22Rv1 (cell line): ENCODE measurements at regions not wholly inside any gene's neighbourhood (a gene's known extent, or its start where the extent isn't known, plus 50 kb on each side); places are given as distances from the start of the nearest gene placed in this dataset.

Experiments
- ZFX ChIP-seq: fragments of 450-650 bp; IDR thresholded peaks from 2 replicates; pipeline ENCODE4 v1.6.1; 2017; ENCODE audit warnings: antibody characterized with exemption, borderline replicate concordance
- TF ChIP-seq, protein P1 (sequence below): fragments of 450-650 bp; IDR thresholded peaks from 2 replicates; pipeline ENCODE4 v1.5.1; 2017; ENCODE audit warnings: mild to moderate bottlenecking

DNA sequence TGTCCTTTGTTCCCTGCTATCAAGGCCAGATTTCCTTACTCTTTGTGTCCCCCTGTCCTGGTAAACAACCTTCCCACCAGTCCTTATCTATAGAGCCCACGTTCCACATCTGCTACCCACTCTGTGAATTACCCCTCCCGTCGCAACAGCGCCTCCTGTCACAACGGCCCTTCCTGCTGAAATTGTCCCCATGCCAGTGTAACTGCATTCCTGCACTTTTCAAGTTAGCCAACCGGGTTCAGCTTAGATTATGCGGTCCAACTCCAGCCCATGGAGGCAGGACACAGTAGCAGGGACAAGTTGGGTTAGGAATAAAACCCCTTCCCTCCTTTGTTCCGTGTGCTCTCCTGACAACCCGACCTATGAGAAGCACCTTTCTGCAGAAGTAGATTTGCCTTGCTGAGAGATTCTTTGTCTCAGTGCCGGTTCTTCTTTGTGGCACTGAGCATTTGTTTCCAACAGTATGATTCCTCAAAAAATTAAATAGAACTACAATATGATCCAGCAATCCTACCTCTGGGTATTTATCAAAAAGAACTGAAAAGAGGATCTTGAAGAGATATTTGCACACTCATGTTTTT, 180.3 kb downstream of the PTBP2 start:
- TF ChIP-seq, protein P1, sequence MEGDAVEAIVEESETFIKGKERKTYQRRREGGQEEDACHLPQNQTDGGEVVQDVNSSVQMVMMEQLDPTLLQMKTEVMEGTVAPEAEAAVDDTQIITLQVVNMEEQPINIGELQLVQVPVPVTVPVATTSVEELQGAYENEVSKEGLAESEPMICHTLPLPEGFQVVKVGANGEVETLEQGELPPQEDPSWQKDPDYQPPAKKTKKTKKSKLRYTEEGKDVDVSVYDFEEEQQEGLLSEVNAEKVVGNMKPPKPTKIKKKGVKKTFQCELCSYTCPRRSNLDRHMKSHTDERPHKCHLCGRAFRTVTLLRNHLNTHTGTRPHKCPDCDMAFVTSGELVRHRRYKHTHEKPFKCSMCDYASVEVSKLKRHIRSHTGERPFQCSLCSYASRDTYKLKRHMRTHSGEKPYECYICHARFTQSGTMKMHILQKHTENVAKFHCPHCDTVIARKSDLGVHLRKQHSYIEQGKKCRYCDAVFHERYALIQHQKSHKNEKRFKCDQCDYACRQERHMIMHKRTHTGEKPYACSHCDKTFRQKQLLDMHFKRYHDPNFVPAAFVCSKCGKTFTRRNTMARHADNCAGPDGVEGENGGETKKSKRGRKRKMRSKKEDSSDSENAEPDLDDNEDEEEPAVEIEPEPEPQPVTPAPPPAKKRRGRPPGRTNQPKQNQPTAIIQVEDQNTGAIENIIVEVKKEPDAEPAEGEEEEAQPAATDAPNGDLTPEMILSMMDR, result peak; percentile 6; the same call in 1 of the 2 replicates
- no peak for TF ChIP-seq ZFX
